MCF 10A (cell line): ENCODE measurements at regions not wholly inside any gene's neighbourhood (a gene's known extent, or its start where the extent isn't known, plus 50 kb on each side); places are given as distances from the start of the nearest gene placed in this dataset.
A peak's percentile ranks its signal among the peaks of the same experiment; 100 is the strongest.

Experiments
- BruUV-seq: library from RNA; stranded (reverse); fragments of 400-500 nt; replicated peaks from 2 replicates; lab custom pipeline; 2021; lab: Mats Ljungman, UMichigan
- CTCF ChIA-PET: fragments of 300-600 bp; sonication (Branson Sonifier 250); formaldehyde crosslinking; extraction: SDS; loops from one replicate; lab custom pipeline; 2021; ENCODE audit warnings: antibody characterized with exemption, inconsistent platforms; lab: Yijun Ruan, JAX
- POLR2A ChIA-PET: fragments of 300-600, 350-650 bp; sonication (Branson Sonifier 250); formaldehyde crosslinking; extraction: SDS; loops from one replicate; lab custom pipeline; 2020; ENCODE audit warnings: antibody characterized with exemption, inconsistent platforms; lab: Yijun Ruan, JAX
- DNase-seq: peaks from one replicate; pipeline ENCODE4 v3.0.0-alpha.2; 2018; ENCODE audit not compliant: unreplicated experiment
- H3K27ac Mint-ChIP-seq: one replicate; pipeline ENCODE4 v1.8.0; 2022; ENCODE audit warnings: mild to moderate bottlenecking, low read depth, mixed read lengths; ENCODE audit not compliant: unreplicated experiment
- H3K27me3 Mint-ChIP-seq: one replicate; pipeline ENCODE4 v1.8.0; 2022; ENCODE audit warnings: mixed read lengths; ENCODE audit not compliant: insufficient read depth, unreplicated experiment
- H3K36me3 Mint-ChIP-seq: one replicate; pipeline ENCODE4 v1.8.0; 2022; ENCODE audit warnings: mild to moderate bottlenecking, moderate library complexity, mixed read lengths; ENCODE audit not compliant: insufficient read depth, unreplicated experiment
- H3K4me1 Mint-ChIP-seq: one replicate; pipeline ENCODE4 v1.8.0; 2022; ENCODE audit warnings: mixed read lengths; ENCODE audit not compliant: insufficient read depth, unreplicated experiment
- H3K4me3 Mint-ChIP-seq: one replicate; pipeline ENCODE4 v1.8.0; 2022; ENCODE audit warnings: mild to moderate bottlenecking, moderate library complexity, mixed read lengths; ENCODE audit not compliant: unreplicated experiment
- H3K9me3 Mint-ChIP-seq: one replicate; pipeline ENCODE4 v1.8.0; 2022; ENCODE audit warnings: mixed read lengths; ENCODE audit not compliant: unreplicated experiment
- intact Hi-C: fragments of 100-400 bp; cut with micrococcal nuclease; formaldehyde crosslinking; loops from 2 replicates; pipeline ENCODE4 v1.14.1; 2022
- TF ChIP-seq, protein P1 (sequence below): fragments of 200-600 bp; IDR thresholded peaks from one replicate; pipeline ENCODE4 v1.8.0; 2022; ENCODE audit warnings: antibody characterized with exemption, mild to moderate bottlenecking; ENCODE audit not compliant: unreplicated experiment

DNA sequence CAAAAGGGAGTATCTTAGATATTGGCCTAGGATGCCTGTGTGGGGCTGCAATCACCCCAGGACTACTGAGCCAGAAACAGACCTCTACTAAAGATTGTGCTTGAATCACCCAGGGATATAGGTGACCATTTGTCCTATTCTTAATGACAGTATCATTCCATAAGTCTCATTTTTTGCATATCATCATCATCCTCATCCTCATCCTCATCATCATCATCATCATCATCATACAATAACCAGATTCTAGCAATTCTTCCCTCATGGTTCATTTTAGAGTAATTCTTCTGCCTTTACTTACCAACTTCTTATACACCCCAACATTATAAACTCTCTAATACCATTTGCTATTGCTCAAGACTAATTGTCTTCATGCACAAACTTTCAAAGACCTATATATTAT is 226.6 kb downstream of the B3GLCT start:
- TF ChIP-seq, protein P1, sequence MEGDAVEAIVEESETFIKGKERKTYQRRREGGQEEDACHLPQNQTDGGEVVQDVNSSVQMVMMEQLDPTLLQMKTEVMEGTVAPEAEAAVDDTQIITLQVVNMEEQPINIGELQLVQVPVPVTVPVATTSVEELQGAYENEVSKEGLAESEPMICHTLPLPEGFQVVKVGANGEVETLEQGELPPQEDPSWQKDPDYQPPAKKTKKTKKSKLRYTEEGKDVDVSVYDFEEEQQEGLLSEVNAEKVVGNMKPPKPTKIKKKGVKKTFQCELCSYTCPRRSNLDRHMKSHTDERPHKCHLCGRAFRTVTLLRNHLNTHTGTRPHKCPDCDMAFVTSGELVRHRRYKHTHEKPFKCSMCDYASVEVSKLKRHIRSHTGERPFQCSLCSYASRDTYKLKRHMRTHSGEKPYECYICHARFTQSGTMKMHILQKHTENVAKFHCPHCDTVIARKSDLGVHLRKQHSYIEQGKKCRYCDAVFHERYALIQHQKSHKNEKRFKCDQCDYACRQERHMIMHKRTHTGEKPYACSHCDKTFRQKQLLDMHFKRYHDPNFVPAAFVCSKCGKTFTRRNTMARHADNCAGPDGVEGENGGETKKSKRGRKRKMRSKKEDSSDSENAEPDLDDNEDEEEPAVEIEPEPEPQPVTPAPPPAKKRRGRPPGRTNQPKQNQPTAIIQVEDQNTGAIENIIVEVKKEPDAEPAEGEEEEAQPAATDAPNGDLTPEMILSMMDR = no peak
- no peak for DNase-seq
- POLR2A ChIA-PET = interaction anchor here (1.8 kb wide), 1 partner anchor 190 kb away, joined by 4 read pairs; no protein-coding TSS in a partner anchor
- H3K9me3 Mint-ChIP-seq = no peaks in the 10 kb centered on the region
- intact Hi-C loops = no loop called here
- CTCF ChIA-PET = interaction anchor here (0.9 to 11.0 kb wide), 6 partner anchors 12 to 187 kb away, joined by 3 to 378 read pairs (median 4); no protein-coding TSS in a partner anchor
- no peak overlapping the region for H3K27ac Mint-ChIP-seq
- no TSS peak for BruUV-seq
- H3K4me3 Mint-ChIP-seq = no peak overlapping the region
- peaks cover 9% of the 10 kb centered on the region for H3K4me1 Mint-ChIP-seq
- H3K27me3 Mint-ChIP-seq = peaks cover 24% of the 10 kb centered on the region
- H3K36me3 Mint-ChIP-seq = no peaks in the 10 kb centered on the region

DNA sequence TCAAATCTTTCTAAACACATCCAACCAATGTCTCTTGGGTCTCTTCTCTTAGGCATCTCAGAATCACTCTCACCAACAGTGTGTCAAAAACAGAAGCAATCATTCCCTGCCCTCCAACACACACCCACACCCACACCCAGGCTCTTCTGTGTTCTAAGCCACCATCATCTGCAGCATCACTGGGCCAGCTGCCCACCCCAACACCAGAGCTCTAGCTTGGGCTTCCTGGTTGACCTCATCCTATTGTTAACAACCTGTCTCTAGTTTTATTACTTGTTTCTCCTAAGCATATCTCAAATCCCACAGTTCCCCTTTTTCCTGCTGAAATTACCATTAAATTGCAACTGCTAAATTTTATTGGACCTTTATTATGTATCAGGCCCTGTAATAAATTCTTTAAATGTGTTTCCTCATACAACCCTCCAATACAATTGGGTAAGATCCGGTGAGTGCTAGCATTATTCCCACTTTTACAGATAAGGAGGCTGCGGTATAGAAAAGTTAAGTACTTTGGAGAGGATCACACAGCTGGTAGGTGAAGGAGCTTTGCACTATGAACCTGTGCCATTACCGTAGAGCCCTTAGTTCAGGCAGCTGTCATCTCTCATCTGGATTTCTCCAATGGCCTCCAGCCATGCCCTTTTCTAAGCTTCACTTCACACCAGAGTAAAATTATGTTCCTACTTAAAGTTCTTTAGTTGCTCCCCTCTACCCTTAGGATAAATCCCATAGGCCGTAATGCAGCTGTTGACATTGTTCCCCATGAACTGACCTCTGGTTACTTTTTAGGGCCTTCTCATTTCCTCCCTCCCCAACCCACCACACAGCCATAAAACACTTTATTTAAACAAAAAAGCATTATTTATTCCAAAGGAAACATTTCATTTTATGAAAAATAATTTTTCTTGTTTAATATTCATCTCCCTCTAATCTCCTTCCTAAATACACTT is 227.7 kb downstream of the B3GLCT start:
- Mint-ChIP-seq H3K9me3 (no peaks in the 10 kb centered on the region), H3K4me3 (no peak overlapping the region), H3K27ac (no peak overlapping the region), H3K4me1 (no peaks in the 10 kb centered on the region), H3K27me3 (peaks cover 24% of the 10 kb centered on the region), H3K36me3 (no peaks in the 10 kb centered on the region)
- BruUV-seq = no TSS peak
- no peak for DNase-seq
- ChIA-PET CTCF (interaction anchor here (0.6 to 11.0 kb wide), 5 partner anchors 17 to 228 kb away, joined by 3 to 378 read pairs (median 3); no protein-coding TSS in a partner anchor), POLR2A (no interaction called here)
- TF ChIP-seq, protein P1 = no peak
- intact Hi-C loops = no loop called here

DNA sequence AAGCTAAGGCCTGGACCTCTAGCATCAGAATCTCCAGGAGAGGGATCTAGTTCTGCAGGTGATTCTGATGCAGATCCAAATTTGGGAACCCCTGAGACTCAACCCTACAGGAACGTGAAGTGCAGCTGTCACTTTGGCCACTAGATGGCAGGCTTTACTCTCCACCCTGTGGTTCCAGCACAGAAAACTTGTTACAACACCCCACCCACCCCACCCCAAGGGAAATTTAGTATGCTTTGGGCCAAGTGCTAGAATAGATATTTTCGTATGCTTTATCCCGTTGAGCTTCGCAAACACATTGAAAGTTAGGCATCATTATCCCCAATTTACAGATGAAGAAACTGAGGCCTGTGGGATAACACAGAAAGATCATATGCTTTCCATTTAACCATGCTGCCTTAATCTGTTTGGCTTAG is 232.0 kb downstream of the B3GLCT start:
- CTCF ChIA-PET = interaction anchor here (0.5 to 1.5 kb wide), 42 partner anchors 9 to 1128 kb away, joined by 3 to 22 read pairs (median 4); no protein-coding TSS in a partner anchor

More for the DNA sequence above, 232.0 kb downstream of the B3GLCT start:
- peak; percentile 55 for DNase-seq
- H3K9me3 Mint-ChIP-seq = no peaks in the 10 kb centered on the region
- TF ChIP-seq, protein P1 = peak; percentile 88
- no peaks in the 10 kb centered on the region for H3K36me3 Mint-ChIP-seq
- H3K27ac Mint-ChIP-seq = no peak overlapping the region
- H3K27me3 Mint-ChIP-seq = peaks cover 38% of the 10 kb centered on the region
- no TSS peak for BruUV-seq
- intact Hi-C loops = loop anchor here (1.0 kb wide), 2 partner anchors 311 to 366 kb away; no protein-coding TSS in a partner anchor
- POLR2A ChIA-PET = interaction anchor here (0.6 to 1.0 kb wide), 2 partner anchors 217 to 361 kb away, joined by 3 read pairs; no protein-coding TSS in a partner anchor
- no peaks in the 10 kb centered on the region for H3K4me1 Mint-ChIP-seq
- H3K4me3 Mint-ChIP-seq = no peak overlapping the region
